PC-9 (cell line): ENCODE measurements at regions not wholly inside any gene's neighbourhood (a gene's known extent, or its start where the extent isn't known, plus 50 kb on each side); places are given as distances from the start of the nearest gene placed in this dataset.

ENCODE experiments used
- BruUV-seq: library from RNA; stranded (reverse); fragments of 400-500 nt; replicated peaks from 2 replicates; lab custom pipeline; 2021; lab: Mats Ljungman, UMichigan
- CTCF ChIA-PET: fragments of 300-600 bp; sonication (Branson Sonifier 250); formaldehyde crosslinking; loops from one replicate; lab custom pipeline; 2022; ENCODE audit warnings: antibody characterized with exemption; lab: Charles Lee
- POLR2A ChIA-PET: fragments of 300-600 bp; sonication (Branson Sonifier 250); formaldehyde crosslinking; loops from one replicate; lab custom pipeline; 2022; ENCODE audit warnings: antibody characterized with exemption; ENCODE audit not compliant: unreplicated experiment; lab: Charles Lee
- DNase-seq, 2 experiments: peaks; one replicate each; pipeline versions ENCODE4 v3.0.0 to v3.0.0-alpha.2; 2015 to 2022; ENCODE audit warnings: mixed read lengths in 1 of 2
- H2AFZ ChIP-seq: fragments of 200-600 bp; sonication (generic); 2 replicates; pipeline ENCODE4 v1.8.1; 2017; ENCODE audit warnings: antibody characterized with exemption
- H3F3A ChIP-seq: fragments of 200-600 bp; sonication (generic); 2 replicates; pipeline ENCODE4 v1.8.1; 2017; ENCODE audit warnings: antibody characterized with exemption, mild to moderate bottlenecking, low read depth; ENCODE audit not compliant: insufficient read depth
- H3K27ac ChIP-seq: fragments of 200-600 bp; sonication (generic); 2 replicates; pipeline ENCODE4 v1.6.1; 2016; ENCODE audit warnings: mixed run types
- H3K27me3 ChIP-seq: fragments of 200-600 bp; sonication (generic); 2 replicates; pipeline ENCODE4 v1.6.1; 2016; ENCODE audit warnings: low read depth, mixed run types; ENCODE audit not compliant: insufficient read depth
- H3K36me3 ChIP-seq: fragments of 200-600 bp; sonication (generic); 2 replicates; pipeline ENCODE4 v1.6.1; 2016; ENCODE audit warnings: low read depth, mixed run types
- H3K4me1 ChIP-seq: fragments of 200-600 bp; sonication (generic); replicated peaks from 2 replicates; pipeline ENCODE4 v1.6.1; 2016; ENCODE audit warnings: mixed run types; ENCODE audit not compliant: insufficient read depth
- H3K4me2 ChIP-seq: fragments of 200-600 bp; sonication (generic); 2 replicates; pipeline ENCODE4 v1.6.1; 2017; ENCODE audit warnings: mixed run types
- H3K4me3 ChIP-seq: fragments of 200-600 bp; sonication (generic); 2 replicates; pipeline ENCODE4 v1.6.1; 2016; ENCODE audit warnings: mixed run types
- H3K79me2 ChIP-seq: fragments of 200-600 bp; sonication (generic); 2 replicates; pipeline ENCODE4 v1.6.1; 2017; ENCODE audit warnings: low read depth, mixed run types
- H3K9me2 ChIP-seq: fragments of 200-600 bp; sonication (generic); 2 replicates; pipeline ENCODE4 v1.8.1; 2017; ENCODE audit warnings: mild to moderate bottlenecking; ENCODE audit not compliant: insufficient read depth
- H3K9me3 ChIP-seq: fragments of 200-600 bp; sonication (generic); 2 replicates; pipeline ENCODE4 v1.8.1; 2016; ENCODE audit warnings: low read depth; ENCODE audit not compliant: insufficient read depth
- H4K20me1 ChIP-seq: fragments of 200-600 bp; sonication (generic); 2 replicates; pipeline ENCODE4 v1.8.1; 2017; ENCODE audit not compliant: insufficient read depth
- CTCF ChIP-seq: fragments of 200-600 bp; sonication (generic); conservative IDR thresholded peaks from 2 replicates; pipeline ENCODE4 v1.6.1; 2017; ENCODE audit warnings: mixed run types, antibody characterized with exemption, mild to moderate bottlenecking, moderate library complexity
- EZH2 ChIP-seq: fragments of 200-600 bp; sonication (generic); IDR thresholded peaks from 2 replicates; pipeline ENCODE4 v1.8.0; 2017; ENCODE audit warnings: antibody characterized with exemption, low read depth
- intact Hi-C: fragments of 100-400 bp; cut with micrococcal nuclease; formaldehyde crosslinking; loops from one replicate; pipeline ENCODE4 v1.10.0; 2022; ENCODE audit not compliant: unreplicated experiment

GRCh38 chr14:32005628-32006027 is 71.5 kb upstream of the ARHGAP5 start:
- no peaks in the 10 kb centered on the region for H3K36me3 ChIP-seq
- no TSS peak for BruUV-seq
- peaks cover 42% of the 10 kb centered on the region for H3F3A ChIP-seq
- H2AFZ ChIP-seq, result peak overlapping the region; percentile 65; the same call in 1 of the 2 replicates
- no peaks in the 10 kb centered on the region for H3K79me2 ChIP-seq
- no peak for DNase-seq
- H3K9me3 ChIP-seq, result no peaks in the 10 kb centered on the region
- peak overlapping the region; percentile 63 for H3K4me2 ChIP-seq
- intact Hi-C loops, result loop anchor here (5.0 kb wide), 1 partner anchor 72 kb away; the partner anchor contains the start of gene ARHGAP5
- no peaks in the 10 kb centered on the region for H3K27me3 ChIP-seq
- H4K20me1 ChIP-seq, result no peaks in the 10 kb centered on the region
- peak overlapping the region; percentile 96 for H3K27ac ChIP-seq
- CTCF ChIA-PET, result no interaction called here
- POLR2A ChIA-PET, result no interaction called here
- H3K9me2 ChIP-seq, result no peaks in the 10 kb centered on the region
- no peak overlapping the region for H3K4me3 ChIP-seq
- peaks cover 56% of the 10 kb centered on the region for H3K4me1 ChIP-seq
- TF ChIP-seq EZH2 (no peak), CTCF (no peak)

- Histone ChIP-seq H2AFZ (peak overlapping the region; percentile 65), H3K9me2 (no peaks in the 10 kb centered on the region), H3K27ac (peak overlapping the region; percentile 96), H3K27me3 (no peaks in the 10 kb centered on the region), H3K4me1 (peaks cover 64% of the 10 kb centered on the region), H3K79me2 (no peaks in the 10 kb centered on the region), H4K20me1 (no peaks in the 10 kb centered on the region), H3K4me3 (peak overlapping the region; percentile 33; the same call in 1 of the 2 replicates), H3K4me2 (peak overlapping the region; percentile 63), H3K9me3 (no peaks in the 10 kb centered on the region), H3F3A (peaks cover 50% of the 10 kb centered on the region), H3K36me3 (no peaks in the 10 kb centered on the region)
- intact Hi-C loops, result loop anchor here (5.0 kb wide), 1 partner anchor 71 kb away; the partner anchor contains the start of gene ARHGAP5
- BruUV-seq, result no TSS peak
- TF ChIP-seq CTCF, result no peak
- TF ChIP-seq EZH2, result no peak
- peak; percentile 14 to 93 for DNase-seq
- CTCF ChIA-PET, result no interaction called here
- POLR2A ChIA-PET, result no interaction called here
Measured at GRCh38 chr14:32006263-32007110, 70.6 kb upstream of the ARHGAP5 start.

- no TSS peak for BruUV-seq
- Histone ChIP-seq H3K4me1 (peaks cover 77% of the 10 kb centered on the region), H3K79me2 (no peaks in the 10 kb centered on the region), H4K20me1 (no peaks in the 10 kb centered on the region), H3K27me3 (no peaks in the 10 kb centered on the region), H3K9me2 (no peaks in the 10 kb centered on the region), H3F3A (peaks cover 57% of the 10 kb centered on the region), H2AFZ (no peak overlapping the region), H3K27ac (peak overlapping the region; percentile 96), H3K36me3 (no peaks in the 10 kb centered on the region), H3K9me3 (no peaks in the 10 kb centered on the region), H3K4me3 (no peak overlapping the region), H3K4me2 (peak overlapping the region; percentile 63)
- DNase-seq, result no peak
- TF ChIP-seq EZH2, result no peak
- no peak for TF ChIP-seq CTCF
- intact Hi-C loops, result loop anchor here (5.0 kb wide), 1 partner anchor 69 kb away; the partner anchor contains the start of gene ARHGAP5
- POLR2A ChIA-PET, result no interaction called here
- CTCF ChIA-PET, result no interaction called here
Measured at GRCh38 chr14:32007755-32008362, 69.2 kb upstream of the ARHGAP5 start.
